Activated naive CD8-positive, alpha-beta T cell treated with anti-CD3 and anti-CD28 coated beads, Interleukin-2, amount 10 ng/mL, durations not matched to agents 7 days and 5 days (primary cell): ENCODE measurements at regions not wholly inside any gene's neighbourhood (a gene's known extent, or its start where the extent isn't known, plus 50 kb on each side); places are given as distances from the start of the nearest gene placed in this dataset.
A peak's percentile ranks its signal among the peaks of the same experiment; 100 is the strongest.
"Not testable (repeated sequence)": the region's sequence is repeated elsewhere in the genome, so short reads cannot be mapped to it uniquely, and the experiment has no call there.

Source experiments
- ATAC-seq: fragments of 150-1000 bp; cut with Tn5 transposase; one replicate; pipeline ENCODE4 v1.10.0; 2021; ENCODE audit warnings: low read depth, moderate library complexity
- POLR2A ChIA-PET: fragments of 350-600 bp; sonication (Branson Sonifier 250); formaldehyde crosslinking; loops from one replicate; lab custom pipeline; 2021; ENCODE audit warnings: antibody characterized with exemption; lab: Charles Lee
- DNase-seq: peaks from one replicate; pipeline ENCODE4 v3.0.0; 2021
- H3K27ac Mint-ChIP-seq: one replicate; pipeline ENCODE4 v1.8.0; 2022; ENCODE audit warnings: mild to moderate bottlenecking, mixed read lengths
- H3K27me3 Mint-ChIP-seq: one replicate; pipeline ENCODE4 v1.8.0; 2022; ENCODE audit warnings: mild to moderate bottlenecking, moderate library complexity, mixed read lengths
- H3K36me3 Mint-ChIP-seq: one replicate; pipeline ENCODE4 v1.8.0; 2021; ENCODE audit warnings: mild to moderate bottlenecking, mixed read lengths
- H3K4me1 Mint-ChIP-seq: one replicate; pipeline ENCODE4 v1.8.0; 2021; ENCODE audit warnings: mixed read lengths
- H3K4me3 Mint-ChIP-seq: one replicate; pipeline ENCODE4 v1.8.0; 2022; ENCODE audit warnings: mild to moderate bottlenecking, moderate library complexity, mixed read lengths
- H3K9me3 Mint-ChIP-seq: one replicate; pipeline ENCODE4 v1.8.0; 2021; ENCODE audit warnings: mixed read lengths

DNA sequence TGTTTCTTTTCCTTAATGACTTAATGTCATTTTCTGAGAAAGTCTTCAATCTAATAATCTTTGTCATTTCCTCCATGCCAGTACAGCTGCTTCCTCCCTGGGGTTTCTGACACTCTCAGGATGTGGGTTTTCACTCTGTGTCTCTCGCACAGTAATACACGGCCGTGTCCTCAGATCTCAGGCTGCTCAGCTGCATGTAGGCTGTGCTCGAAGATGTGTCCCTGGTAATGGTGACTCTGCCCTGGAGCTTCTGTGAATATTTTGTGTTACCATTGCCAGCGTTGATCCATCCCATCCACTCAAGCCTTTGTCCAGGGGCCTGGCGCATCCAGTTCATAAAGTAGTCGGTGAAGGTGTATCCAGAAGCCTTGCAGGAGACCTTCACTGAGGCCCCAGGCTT, 142.2 kb downstream of the POTEB start:
- H3K4me3 Mint-ChIP-seq, H3K36me3 Mint-ChIP-seq, DNase-seq, H3K27me3 Mint-ChIP-seq, POLR2A ChIA-PET, H3K9me3 Mint-ChIP-seq, H3K4me1 Mint-ChIP-seq, H3K27ac Mint-ChIP-seq: not testable (repeated sequence)
- ATAC-seq, result peak; percentile 49

DNA sequence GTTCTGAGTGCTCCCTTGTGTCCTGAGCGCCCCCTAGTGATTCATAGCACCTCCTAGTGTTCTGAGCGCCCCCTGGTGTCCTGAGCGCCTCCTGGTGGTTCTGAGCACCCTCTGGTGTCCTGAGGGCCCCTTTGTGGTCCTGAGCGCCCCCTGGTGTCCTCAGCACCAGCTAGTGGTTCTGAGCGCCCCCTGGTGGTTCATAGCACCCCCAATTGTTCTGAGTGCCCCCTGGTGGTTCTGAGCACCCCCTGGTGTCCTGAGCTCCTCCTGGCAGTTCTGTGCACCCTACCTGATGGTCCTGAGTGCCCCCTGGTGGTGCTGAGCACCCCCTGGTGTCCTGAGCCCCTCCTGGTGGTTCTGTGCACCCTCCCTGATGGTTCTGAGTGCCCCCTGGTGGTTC, 146.0 kb downstream of the POTEB start:
- H3K27me3 Mint-ChIP-seq, POLR2A ChIA-PET: not testable (repeated sequence)

DNA sequence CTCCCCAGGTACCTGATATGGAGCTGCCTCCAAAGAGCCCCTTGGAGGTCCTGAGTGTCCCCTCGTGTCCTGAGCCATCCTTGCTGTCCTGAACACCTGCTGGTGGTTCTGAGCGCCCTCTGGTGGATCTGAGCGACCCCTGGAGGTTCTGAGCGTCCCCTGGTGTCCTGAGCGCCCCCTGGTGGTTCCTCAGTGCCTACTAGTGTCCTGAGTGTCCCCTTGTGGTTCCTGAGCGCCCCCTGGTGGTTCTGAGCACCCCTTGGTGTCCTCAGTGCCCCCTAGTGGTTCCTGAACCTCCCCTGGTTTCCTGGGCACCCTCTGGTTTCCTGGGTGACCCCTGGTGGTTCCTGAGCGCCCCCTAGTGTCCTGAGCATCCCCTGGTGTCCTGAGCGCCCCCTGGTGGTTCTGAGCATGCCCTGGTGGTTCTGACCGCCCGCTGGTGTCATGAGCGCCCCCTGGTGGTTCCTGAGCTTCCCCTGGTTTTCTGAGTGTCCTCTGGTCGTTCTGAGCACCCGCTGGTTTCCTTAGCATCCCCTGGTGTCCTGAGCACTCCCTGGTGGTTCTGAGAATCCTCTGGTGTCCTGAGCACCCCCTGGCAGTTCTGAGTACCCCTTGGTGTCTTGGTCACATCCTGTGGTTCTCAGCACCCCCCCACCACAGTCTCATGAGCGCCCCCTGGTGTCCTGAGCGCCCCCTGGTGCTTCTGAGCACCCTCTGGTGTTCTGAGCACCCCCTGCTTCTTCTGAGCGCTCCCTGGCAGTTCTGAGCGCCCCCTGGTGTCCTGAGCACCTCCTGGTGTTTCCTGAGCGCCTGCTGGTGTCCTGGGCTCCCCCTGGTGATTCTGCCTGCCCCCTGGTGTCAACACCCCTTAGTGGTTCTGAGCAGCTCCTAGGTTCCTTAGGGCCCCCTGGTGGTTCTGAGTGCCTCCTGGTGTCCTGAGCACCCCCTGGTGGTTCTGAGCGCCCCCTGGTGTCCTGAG, 146.8 kb downstream of the POTEB start:
- H3K9me3 Mint-ChIP-seq, H3K4me1 Mint-ChIP-seq, H3K27me3 Mint-ChIP-seq, H3K27ac Mint-ChIP-seq, H3K4me3 Mint-ChIP-seq, H3K36me3 Mint-ChIP-seq, POLR2A ChIA-PET, DNase-seq: not testable (repeated sequence)
- ATAC-seq, result peak; percentile 82

More for the DNA sequence above, 146.0 kb downstream of the POTEB start:
- H3K36me3 Mint-ChIP-seq, H3K4me3 Mint-ChIP-seq, DNase-seq, H3K9me3 Mint-ChIP-seq, H3K27ac Mint-ChIP-seq, H3K4me1 Mint-ChIP-seq: not testable (repeated sequence)
- ATAC-seq, result peak; percentile 23

DNA sequence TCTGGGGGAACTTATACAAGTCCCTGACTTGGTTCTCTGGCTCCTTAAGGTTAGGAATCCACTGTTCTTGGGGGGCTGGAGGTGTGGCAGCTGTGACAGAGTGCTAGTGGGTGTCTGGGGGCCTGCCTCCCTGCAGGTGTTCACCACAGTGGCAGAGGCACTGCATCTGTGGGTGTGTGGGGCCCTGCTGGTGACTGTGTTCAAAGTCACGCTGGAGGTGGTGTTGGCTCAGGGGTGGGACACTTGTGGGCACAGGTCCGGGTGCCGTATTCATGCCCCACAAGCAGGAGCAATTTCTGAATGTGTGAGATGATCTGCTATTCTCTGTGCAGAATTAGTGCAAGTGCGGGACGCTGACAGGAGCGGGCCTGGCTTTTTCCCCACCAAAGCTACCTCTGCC, 152.5 kb downstream of the POTEB start:
- H3K4me1 Mint-ChIP-seq, H3K27me3 Mint-ChIP-seq, DNase-seq, POLR2A ChIA-PET, H3K9me3 Mint-ChIP-seq, H3K4me3 Mint-ChIP-seq, H3K27ac Mint-ChIP-seq, H3K36me3 Mint-ChIP-seq: not testable (repeated sequence)
- peak; percentile 20 for ATAC-seq

DNA sequence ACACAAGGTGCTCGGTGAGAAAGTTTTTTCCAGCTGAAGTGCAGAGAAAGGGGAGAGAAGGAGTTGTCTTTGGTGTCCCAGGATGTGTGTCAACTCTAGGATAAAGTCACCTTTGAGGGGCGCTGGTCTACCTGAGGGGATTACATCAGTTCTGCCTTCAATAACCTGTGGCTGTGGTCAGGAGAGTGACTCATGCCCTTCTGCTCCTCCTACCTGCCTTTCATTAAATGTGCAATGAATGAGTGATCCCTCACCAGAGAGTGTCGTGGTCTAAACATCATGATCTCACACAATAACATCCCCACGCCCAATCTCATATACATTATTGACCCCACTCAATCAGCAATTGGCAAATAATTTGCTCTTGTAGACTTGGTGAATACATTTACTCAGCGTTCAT, 156.4 kb downstream of the POTEB start:
- POLR2A ChIA-PET, DNase-seq, H3K27ac Mint-ChIP-seq, H3K27me3 Mint-ChIP-seq, H3K9me3 Mint-ChIP-seq, H3K36me3 Mint-ChIP-seq, H3K4me1 Mint-ChIP-seq, H3K4me3 Mint-ChIP-seq: not testable (repeated sequence)
- peak; percentile 27 for ATAC-seq

DNA sequence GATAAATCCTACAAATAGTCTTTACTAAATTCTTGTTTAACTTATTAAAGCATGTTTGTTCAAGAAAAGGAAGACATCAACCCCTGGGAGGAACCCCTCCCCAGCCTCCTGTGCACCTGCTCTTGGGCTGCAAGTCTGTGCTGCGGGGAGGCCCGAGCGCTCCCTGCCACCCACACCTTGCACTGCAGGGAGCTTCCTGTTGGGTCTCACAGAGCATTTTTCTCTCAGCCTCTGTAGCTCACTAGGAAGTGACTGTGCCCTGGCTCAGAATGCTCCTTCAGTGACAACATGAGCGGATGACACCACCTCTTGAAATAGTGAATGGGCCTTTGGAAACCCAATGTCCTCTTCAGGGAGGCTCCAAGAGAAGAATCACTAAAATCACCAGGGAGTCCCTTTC, 158.8 kb downstream of the POTEB start:
- POLR2A ChIA-PET, H3K4me3 Mint-ChIP-seq, DNase-seq, H3K36me3 Mint-ChIP-seq, H3K4me1 Mint-ChIP-seq, H3K27ac Mint-ChIP-seq, H3K27me3 Mint-ChIP-seq, H3K9me3 Mint-ChIP-seq: not testable (repeated sequence)
- peak; percentile 82 for ATAC-seq

DNA sequence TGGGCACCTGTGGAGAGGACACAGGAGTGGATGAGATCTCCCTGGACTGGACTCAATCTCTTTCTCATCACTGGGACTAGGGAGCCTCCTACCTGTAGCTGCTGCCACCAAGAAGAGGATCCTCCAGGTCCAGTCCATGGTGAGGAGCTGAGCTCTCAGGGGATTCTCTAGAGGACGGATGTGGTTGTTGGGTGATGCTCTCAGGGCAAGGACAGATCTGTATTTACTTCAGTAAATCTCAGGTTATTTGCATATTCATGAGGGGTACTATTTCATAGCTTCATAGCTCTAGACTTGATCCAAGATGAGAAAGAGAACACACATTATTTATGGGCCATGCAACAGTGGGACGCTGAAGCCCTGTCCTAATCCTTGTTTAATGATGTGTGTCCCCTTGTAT, 159.4 kb downstream of the POTEB start:
- H3K27me3 Mint-ChIP-seq, H3K4me1 Mint-ChIP-seq, POLR2A ChIA-PET, H3K9me3 Mint-ChIP-seq, H3K4me3 Mint-ChIP-seq, DNase-seq, H3K27ac Mint-ChIP-seq, H3K36me3 Mint-ChIP-seq: not testable (repeated sequence)
- peak; percentile 70 for ATAC-seq

DNA sequence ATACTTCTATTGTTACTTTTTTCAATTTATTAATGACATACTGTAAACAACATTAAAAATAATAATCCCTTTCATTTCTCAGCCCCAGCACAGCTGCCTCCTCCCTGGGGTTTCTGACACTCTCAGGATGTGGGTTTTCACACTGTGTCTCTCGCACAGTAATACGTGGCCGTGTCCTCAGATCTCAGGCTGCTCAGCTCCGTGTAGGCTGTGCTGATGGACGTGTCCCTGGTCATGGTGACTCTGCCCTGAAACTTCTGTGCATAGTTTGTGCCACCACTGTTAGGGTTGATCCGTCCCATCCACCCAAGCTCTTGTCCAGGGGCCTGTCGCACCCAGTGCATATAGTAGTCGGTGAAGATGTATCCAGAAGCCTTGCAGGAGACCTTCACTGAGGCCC, 159.9 kb downstream of the POTEB start:
- ATAC-seq, result peak; percentile 61
- DNase-seq, H3K36me3 Mint-ChIP-seq, H3K27me3 Mint-ChIP-seq, H3K4me1 Mint-ChIP-seq, H3K9me3 Mint-ChIP-seq, H3K27ac Mint-ChIP-seq, H3K4me3 Mint-ChIP-seq, POLR2A ChIA-PET: not testable (repeated sequence)

DNA sequence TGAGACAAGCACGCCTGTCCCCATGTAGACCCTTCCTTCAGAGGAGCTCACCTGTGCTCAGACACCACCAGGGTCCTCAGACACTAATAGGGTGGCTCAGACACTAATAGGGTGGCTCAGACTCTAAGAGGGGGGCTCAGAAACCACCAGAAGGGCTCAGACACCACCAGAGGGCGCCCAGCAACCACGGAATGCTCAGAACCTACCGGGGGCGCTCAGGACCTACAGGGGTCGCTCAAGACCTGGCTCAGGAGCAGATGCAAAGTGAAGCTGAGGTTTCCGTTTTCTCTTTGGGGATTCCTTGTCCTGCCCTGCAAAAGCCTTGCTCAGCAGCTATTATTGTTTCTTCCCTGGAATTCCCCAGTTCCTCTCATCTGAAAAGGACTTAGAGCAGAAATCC, 172.1 kb downstream of the POTEB start:
- peak; percentile 99 for ATAC-seq
- not testable (repeated sequence) for H3K27me3 Mint-ChIP-seq

DNA sequence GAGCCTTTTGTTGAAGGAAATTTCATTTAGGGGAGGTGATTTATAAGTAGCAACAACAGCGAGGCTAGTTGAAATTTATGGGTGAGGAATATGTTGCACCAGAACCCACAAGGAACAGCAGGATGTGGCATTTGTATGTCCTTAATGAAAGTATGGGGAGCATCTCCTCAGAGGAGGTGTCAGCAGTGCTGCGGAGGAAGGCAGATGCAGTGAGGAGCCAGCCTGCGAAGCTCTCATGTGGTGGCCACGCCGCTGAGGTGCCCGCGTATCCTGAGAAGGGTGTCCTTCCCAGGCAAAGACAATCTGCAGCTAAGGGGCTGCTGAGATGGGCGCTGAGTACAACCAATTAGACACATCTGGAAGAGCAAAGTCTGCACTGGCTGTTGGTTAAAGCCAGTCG, 178.9 kb downstream of the POTEB start:
- H3K27me3 Mint-ChIP-seq, H3K36me3 Mint-ChIP-seq, DNase-seq, H3K4me1 Mint-ChIP-seq, POLR2A ChIA-PET, H3K9me3 Mint-ChIP-seq, H3K27ac Mint-ChIP-seq, H3K4me3 Mint-ChIP-seq: not testable (repeated sequence)
- ATAC-seq, result peak; percentile 36

More for the DNA sequence above, 172.1 kb downstream of the POTEB start:
- H3K36me3 Mint-ChIP-seq, H3K4me1 Mint-ChIP-seq, H3K9me3 Mint-ChIP-seq, H3K4me3 Mint-ChIP-seq, H3K27ac Mint-ChIP-seq, POLR2A ChIA-PET, DNase-seq: not testable (repeated sequence)

DNA sequence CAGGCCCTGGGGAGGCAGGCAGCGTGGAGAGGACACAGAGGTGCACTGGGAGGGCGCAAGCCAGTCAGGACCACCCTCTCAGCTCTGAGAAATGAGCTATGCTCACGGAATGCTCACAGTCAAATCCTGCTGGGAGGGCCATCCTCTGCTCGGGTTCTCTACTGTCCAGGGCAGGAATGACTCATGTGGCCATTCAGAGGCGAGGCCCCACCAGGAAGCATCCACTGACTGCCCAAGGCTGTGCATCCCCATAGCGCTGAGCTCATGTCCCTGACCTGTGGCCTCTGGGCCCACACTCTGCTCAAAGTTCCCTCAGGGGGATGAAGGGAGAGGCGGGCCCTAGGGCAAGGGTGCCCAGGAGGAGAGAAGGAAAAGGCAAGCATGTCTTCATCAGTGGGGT, 182.4 kb downstream of the POTEB start:
- H3K4me3 Mint-ChIP-seq, POLR2A ChIA-PET, H3K36me3 Mint-ChIP-seq, H3K9me3 Mint-ChIP-seq, ATAC-seq, H3K27me3 Mint-ChIP-seq, DNase-seq, H3K27ac Mint-ChIP-seq, H3K4me1 Mint-ChIP-seq: not testable (repeated sequence)

DNA sequence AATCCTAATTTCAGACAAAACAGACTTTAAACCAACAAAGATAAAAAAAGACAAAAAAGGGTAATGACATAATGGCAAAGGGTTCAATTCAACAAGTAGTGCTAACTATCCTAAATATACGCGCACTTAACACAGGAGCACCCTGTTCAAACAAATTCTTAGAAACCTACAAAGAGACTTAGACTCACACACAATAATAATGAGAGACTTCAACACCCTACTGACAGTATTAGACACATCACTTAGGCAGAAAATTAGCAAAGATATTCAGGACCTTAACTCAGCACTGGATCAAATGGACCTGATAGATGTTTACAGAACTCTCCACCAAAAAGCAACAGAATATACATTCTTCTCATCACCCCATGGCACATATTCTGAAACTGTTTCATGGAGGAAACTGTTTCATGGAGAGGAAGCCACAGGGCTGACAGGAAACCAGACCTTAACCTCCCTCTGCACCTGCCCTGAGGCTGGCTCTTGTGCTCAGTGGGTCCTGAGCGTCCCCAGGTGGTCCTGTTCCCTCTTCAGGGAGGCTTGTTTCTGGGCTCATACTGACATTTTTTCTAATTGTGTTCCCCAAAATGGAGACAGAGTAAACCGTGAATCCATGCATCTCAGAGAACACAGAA, 184.9 kb downstream of the POTEB start:
- H3K4me3 Mint-ChIP-seq, H3K36me3 Mint-ChIP-seq, H3K27me3 Mint-ChIP-seq, POLR2A ChIA-PET, H3K9me3 Mint-ChIP-seq, H3K4me1 Mint-ChIP-seq, H3K27ac Mint-ChIP-seq, DNase-seq: not testable (repeated sequence)
- ATAC-seq, result peak; percentile 80

DNA sequence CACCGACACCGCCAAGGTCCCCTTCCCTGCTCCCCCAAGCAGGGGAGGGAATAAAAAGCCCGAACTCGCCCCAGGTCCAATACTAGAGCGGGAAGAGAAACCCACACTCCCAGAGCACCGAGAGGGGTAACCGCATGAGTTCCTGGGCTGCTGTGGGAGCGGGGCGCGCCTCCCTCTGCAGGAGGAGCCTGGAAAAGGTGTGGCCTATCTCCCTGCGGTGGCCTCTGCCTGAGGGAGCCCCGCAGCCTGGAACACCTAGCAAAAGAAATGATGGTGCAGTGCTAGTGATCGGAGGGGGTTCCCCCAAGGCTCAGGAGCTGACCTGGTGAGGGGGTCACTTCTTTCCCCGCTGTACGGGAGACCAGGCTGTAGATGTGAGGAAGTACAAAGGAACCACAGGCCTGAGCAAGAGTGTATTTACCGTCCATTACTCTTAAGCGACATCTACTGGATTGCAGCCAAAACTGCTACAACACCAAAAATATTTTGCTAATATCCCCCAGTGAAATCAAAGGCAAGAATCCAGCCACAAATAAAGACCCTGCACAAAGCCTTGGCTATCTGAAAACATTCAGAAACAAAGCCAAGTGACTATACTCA, 216.6 kb upstream of the POTEB3 start:
- H3K9me3 Mint-ChIP-seq, H3K4me3 Mint-ChIP-seq, DNase-seq, POLR2A ChIA-PET, H3K4me1 Mint-ChIP-seq, H3K27ac Mint-ChIP-seq, H3K36me3 Mint-ChIP-seq, H3K27me3 Mint-ChIP-seq: not testable (repeated sequence)
- peak; percentile 89 for ATAC-seq
